Cardiac septum (tissue), 1 donor: ENCODE measurements at regions not wholly inside any gene's neighbourhood (a gene's known extent, or its start where the extent isn't known, plus 50 kb on each side); places are given as distances from the start of the nearest gene placed in this dataset.

ENCODE experiments used
- DNase-seq: peaks from one replicate; pipeline ENCODE4 v3.0.0-alpha.2; 2020; ENCODE audit warnings: low spot score
- intact Hi-C: fragments of 100-400 bp; cut with DNase I; formaldehyde crosslinking; loops from one replicate; pipeline ENCODE4 v1.14.0; 2022
- donor health status: DM: no; HTN: no; CAD: no.

DNA sequence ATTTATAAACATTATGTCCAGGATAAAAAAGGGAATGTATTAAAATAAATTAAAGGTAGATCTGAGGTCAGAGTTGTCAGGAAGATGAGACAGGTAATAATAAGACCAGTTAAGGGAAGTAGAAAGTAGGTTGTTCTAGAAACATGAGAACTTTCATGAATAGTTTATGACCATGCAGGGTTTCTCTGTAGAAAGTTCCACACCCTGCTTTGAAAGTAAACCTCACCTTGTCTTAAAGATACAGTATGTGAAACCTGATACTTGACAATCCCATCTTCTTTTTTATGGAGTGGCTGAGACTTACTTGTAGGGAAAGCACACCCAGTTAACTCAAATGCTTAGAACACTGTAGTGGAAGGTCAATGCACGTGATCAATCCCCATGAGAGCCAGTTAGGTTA is 260.6 kb upstream of the ZNF462 start:
- no peak for DNase-seq
- intact Hi-C loops: no loop called here

- DNase-seq: no peak
- intact Hi-C loops: no loop called here
Observed at GRCh38 chr9:106613250-106613737, 249.7 kb upstream of the ZNF462 start.

DNA sequence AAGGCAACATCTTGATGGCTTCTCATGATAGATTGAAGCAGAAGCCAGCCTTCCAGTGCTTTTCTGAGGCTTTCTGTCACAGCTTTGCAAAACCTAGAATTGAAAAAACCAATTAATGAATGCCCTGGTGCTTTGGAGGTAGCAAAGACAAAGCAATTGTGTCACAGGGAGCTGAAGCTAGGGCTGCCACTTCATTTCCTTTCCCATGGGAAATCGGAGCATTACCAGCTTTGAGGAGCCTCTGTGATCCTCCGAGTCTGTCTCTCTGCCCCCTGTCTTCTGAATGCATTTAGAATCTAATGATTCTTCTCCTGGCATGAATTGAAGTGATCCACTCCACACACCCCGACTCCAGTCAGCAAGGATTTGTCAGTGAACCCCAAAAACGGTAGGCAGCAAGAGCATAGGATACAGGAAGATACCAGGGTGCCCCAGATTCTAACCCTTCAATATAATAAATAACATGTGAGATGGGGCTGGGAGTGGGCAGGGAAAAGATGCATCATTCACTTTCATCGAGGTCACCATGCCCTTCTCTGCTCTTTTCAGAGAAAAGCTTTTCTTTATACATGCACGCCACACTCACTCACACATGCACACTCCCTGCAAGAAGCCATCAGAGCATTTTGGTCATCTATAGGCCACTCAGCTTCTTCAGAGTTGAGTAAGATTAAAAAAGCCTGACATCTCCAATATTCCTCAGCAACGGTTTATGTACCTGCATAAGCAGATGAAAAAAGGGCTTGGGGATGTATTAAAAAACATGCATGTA is 247.7 kb upstream of the ZNF462 start:
- DNase-seq: no peak
- intact Hi-C loops: no loop called here

DNA sequence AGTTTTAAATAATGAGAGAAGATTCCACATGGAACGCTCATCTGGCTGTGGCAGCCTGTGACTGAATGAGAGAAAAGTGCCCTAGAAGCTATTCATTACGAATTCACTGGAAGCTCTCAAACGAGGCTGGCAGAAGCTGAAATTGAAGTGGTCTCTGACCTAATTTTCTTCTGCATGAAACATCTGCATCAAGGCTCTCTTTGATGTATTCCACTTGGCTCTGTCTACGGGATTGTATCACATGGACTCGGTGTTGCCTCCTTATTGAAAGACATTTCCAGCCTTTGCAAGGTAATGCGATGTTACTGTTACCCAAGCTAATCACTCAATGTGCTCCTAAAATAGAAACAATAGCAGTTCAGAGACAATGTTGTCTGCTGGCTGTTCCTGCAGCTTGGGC is 246.9 kb upstream of the ZNF462 start:
- no peak for DNase-seq
- intact Hi-C loops: no loop called here

DNA sequence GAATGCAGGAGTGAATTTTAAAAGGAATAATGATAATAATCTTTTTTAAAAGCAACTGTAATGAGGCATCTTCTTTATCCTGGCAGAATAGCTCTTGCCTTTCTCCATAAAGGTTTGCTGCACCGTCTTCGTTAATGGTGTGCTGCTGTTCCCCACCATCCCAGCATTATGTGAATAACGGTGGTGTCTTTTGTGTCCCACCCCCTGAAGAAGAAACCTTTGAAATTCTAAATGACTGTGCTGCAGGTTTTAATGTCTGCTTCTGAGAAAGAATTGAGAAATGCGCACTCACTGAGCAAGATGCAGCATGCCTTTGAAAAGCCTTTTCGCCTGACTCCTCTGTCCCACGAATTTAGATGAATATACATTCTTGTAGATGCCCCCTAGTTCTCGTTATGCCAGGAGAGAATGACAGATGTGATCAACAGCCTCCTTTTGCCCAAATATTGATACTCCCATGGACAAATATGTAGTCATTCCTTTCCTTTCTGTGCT is 246.1 kb upstream of the ZNF462 start:
- no peak for DNase-seq
- intact Hi-C loops: no loop called here

DNA sequence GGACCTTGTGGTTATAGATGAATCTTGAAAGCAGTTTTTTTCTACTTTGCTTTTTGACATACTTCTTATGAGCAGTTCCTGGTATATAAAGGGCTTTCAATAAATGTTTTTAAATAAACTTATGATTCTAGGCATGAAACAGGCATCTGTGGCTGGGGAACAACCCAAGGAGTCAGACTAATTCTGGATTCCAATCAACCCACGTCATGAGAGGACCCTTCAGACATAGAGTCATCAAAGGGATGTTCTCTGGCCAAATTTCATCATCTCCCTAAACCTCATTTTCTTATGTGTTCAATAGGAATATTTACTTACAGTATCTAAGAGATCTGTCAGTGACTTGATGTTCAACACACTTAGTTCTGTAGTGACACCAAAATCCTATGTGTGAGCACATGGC is 243.8 kb upstream of the ZNF462 start:
- intact Hi-C loops: no loop called here
- DNase-seq: no peak

- no peak for DNase-seq
- intact Hi-C loops: no loop called here
Observed at GRCh38 chr9:106620081-106620480, 242.9 kb upstream of the ZNF462 start.

GRCh38 chr9:106620866-106621265 is 242.1 kb upstream of the ZNF462 start:
- no peak for DNase-seq
- intact Hi-C loops: no loop called here

DNA sequence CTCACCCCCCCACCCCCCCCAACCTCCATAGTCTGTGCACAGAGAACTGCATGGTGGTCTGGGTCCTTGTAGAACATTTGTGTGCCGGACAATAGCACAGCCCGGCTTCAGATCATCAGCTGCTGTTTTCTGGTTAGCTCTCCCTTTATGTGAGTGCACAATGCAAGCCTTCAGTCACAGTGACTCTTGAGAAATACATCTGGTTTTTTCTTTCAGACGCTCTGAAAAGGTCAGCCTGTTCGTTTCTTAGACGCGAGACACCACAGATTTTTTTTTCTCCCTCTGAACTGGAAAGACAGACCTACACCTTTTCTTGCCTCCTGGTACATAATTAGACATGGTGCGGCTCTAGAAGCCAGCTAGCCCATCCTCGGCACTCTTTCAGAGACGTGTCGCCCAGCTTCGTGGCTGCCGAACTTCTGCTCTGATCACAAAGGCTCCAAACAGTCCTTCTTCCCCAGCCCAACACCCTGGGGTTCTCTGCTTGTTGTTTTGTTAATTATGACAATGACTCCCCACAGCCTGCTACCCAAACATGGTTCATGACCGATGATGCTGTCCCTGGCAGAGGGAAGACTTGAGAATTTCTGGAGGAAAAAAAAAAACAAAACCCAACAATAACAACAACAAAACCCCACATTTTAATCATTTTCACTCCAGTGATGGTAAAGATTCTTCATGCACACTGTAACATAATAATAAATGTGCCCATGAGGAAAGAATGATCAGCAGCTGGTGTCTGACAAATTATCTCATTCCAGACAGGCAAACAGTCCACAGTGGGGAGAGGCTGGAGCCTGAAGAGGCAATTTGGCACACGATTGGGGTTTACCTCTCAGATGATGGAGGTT is 241.4 kb upstream of the ZNF462 start:
- DNase-seq: no peak
- intact Hi-C loops: no loop called here

DNA sequence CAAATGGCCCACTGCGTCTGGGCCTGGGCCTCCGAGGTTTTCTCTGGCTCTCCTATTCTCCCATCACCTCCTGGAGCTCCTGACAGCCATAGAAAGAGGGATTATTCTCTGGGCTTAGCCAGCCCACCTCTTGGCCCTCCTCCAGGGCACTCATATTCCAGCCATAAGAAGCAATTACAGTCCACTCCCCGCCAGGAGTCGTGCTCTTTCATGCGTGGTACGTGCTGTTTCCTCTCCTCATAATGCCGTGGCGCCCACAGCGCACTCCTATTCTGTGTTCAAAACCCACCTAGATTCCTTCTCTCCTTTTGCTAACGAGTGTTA is 240.8 kb upstream of the ZNF462 start:
- intact Hi-C loops: no loop called here

GRCh38 chr9:106623558-106623957 is 239.4 kb upstream of the ZNF462 start:
- intact Hi-C loops: no loop called here
- DNase-seq: no peak

More for the DNA sequence above, 240.8 kb upstream of the ZNF462 start:
- no peak for DNase-seq

- intact Hi-C loops: no loop called here
- DNase-seq: no peak
Observed at GRCh38 chr9:106625259-106625789, 237.6 kb upstream of the ZNF462 start.

GRCh38 chr9:106626936-106627335 is 236.0 kb upstream of the ZNF462 start:
- DNase-seq: no peak
- intact Hi-C loops: no loop called here

- intact Hi-C loops: no loop called here
- no peak for DNase-seq
Observed at GRCh38 chr9:106632621-106633020, 230.3 kb upstream of the ZNF462 start.

DNA sequence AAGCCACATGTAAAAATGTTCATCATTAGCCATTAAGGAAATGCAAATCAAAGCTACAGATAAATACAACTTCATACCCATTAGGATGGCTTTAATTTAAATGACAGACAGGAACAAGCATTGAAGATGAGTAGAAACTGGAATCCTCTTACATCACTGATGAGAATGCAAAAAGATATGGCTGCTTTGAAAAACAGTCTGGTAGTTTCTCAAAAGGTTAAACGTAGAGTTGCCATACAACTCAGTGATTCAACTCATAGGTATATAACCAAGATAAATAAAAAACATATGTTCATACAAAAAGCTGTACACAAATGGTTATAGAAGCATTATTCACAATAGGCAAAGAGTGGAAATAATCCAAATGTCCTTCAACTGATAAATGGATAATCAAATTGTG is 228.8 kb upstream of the ZNF462 start:
- no peak for DNase-seq

GRCh38 chr9:106634641-106635040 is 228.3 kb upstream of the ZNF462 start:
- intact Hi-C loops: no loop called here
- no peak for DNase-seq

More for the DNA sequence above, 228.8 kb upstream of the ZNF462 start:
- intact Hi-C loops: no loop called here

DNA sequence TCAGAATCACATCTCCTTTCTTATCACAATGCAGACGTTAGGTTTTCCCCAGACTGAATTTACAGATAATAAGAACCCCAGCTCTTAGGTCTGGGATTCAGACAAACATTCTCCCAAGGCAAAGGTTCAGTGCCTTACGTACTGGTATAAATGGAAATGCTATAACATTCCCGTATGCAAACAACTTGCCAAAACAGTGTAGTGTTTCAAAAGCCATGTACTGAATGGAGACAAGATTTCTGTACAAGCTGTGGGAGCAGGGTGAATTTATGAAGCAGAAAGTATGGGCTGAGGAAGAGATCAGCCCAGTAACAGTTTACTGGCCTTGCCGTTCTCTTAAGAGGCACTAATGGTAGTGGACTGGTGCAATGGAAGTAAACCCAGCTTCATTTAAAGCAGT is 225.5 kb upstream of the ZNF462 start:
- intact Hi-C loops: no loop called here
- DNase-seq: no peak

DNA sequence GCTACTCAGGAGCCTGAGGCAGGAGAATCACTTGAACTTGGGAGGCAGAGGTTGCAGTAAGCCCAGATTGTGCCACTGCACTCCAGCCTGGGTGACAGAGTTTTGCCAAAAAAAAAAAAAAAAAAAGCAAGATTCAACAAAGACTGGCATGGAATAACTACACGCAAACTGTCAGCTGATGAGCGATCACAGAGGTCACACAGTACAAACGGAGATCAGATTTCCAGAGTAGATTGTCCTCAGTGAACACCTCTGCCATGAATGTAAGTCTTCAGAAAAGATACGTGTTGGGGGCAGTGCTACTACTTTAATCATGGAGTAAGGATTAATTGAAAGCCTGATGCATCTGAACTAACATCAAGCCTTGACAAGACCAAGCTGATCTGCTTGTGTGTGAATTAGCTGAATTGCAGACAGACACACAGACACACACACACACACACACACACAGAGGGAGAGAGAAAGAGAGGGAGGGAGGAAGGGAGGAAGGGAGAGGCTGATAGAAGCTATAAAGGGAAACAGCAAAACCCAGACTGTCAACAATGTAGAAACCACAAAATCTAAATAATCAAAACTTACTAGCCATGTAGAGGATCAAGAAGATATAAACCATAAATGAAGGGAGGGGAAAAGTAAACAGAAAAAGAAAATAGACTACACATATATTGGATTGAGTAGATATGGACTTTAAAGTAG is 222.9 kb upstream of the ZNF462 start:
- no peak for DNase-seq
- intact Hi-C loops: no loop called here

DNA sequence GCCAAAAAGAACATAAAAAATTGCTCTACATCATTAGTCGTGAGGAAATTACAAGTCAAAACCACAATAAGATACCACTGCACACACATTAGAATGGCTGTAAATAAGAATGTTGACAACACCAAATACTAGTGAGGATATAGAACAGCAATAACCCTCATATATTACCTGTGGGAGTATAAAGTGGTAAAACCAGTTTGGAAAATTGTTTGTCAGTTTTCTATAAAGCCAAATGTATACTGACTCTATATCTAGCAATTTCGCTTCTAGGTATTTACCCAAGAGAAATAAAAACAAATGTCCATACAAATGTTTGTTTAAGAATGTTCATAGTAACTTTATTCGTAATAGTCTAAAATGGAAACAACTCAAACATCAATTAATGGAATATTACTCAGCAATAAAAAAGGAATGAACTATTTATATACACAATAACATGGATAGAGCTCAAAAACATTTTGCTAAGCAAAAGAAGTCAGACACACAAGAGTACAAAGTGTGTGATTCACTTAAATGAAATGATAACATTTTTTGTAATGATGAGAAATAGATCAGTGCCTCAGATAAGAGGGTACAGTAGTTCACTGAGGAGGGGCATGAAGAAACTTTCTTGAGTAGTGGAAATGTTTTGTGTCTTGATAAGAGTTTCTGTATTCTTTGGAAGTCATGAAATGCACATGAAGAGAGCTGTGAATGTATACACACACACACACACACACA is 219.6 kb upstream of the ZNF462 start:
- DNase-seq: no peak
- intact Hi-C loops: no loop called here
